GM19025 (cell line): ENCODE measurements at regions not wholly inside any gene's neighbourhood (a gene's known extent, or its start where the extent isn't known, plus 50 kb on each side); places are given as distances from the start of the nearest gene placed in this dataset.
"Not testable (repeated sequence)": the region's sequence is repeated elsewhere in the genome, so short reads cannot be mapped to it uniquely, and the experiment has no call there.

Experiments used
- ATAC-seq: cut with Tn5 transposase; IDR thresholded peaks from one replicate; pipeline ENCODE4 v1.9.1; 2021; ENCODE audit warnings: mild to moderate bottlenecking, low read depth, moderate library complexity; ENCODE audit not compliant: unreplicated experiment

DNA sequence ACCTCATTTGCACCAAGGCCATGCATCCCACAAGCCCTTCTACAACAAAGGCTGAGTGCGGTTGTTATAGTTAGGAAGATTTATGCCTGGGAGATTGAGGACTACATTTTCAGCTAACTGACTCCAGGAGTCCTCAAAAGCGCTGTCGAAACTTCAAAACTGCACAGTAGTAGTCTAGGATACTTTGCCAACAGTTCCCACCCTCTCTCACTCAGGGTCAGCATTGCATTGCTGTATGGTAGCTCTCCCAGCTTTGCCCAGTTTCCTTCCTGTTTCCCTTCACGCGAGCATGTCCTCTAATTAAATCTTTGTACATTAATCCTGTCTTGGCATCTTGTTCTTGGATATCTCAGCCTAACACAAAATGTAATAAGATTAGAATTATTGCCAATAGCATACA is 420.6 kb upstream of the UBE2E3 start:
- ATAC-seq: no peak

DNA sequence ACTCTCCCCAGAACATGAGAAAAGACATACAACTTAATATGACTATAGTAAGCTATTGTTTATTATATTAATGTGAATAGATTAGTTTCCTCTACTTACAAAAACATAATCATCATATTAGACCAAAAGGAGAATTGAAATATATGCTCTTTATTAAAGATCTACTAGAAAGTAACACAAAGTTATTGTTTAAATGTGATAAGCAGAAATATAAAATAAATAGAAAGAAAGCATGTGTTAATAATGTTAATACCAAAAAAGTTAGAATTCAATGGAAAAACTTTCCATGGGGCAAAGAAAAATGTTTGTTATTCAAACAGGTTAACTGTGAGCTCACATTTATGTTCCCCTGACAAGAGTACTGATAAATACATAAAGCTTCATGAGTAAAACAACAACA is 421.4 kb upstream of the UBE2E3 start:
- ATAC-seq: no peak

DNA sequence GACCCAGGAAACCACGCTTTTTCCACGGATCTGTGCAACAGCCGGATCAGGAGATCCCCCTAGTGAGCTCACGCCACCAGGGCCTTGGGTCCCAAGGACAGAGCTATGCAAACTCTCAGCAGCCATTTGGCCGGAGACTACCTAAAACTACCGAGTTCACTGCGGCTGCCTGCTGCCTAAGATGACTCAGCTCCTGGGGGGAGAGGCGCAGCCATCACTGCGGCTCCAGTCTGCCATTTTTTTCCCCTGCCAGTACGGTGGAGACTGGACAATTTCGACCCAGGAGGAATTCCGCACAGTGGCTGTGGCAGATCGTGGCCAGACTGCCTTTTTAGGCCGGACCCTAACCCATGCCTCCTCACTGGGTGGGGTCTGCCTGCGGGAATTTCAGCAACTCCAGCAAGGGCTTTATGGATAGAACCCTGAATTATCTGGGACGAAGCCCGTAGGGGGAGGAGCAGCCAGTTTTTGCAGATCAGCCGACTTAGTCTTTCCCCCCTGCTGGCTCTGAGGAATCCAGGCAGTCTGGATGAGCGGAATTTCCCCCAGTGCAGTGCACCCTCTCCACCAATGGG is 424.9 kb upstream of the UBE2E3 start:
- no peak for ATAC-seq

DNA sequence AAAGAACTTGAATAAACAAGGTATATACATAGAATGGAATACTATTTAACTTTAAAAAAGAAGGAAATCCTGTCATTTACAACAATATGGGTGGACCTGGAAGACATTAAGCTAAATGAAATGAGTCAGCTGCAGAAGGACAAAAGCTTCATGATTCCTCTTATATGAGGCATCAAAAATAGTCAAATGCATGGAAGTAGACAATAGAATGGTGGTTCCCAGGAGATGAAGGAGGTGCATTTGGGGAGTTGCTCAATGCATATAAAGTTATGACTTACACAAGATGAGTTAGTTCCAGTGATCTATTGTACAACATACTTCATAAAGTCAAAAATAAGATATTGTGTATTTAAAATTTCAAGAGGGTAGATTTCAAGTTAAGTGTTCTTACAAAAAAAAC is 426.1 kb upstream of the UBE2E3 start:
- no peak for ATAC-seq

DNA sequence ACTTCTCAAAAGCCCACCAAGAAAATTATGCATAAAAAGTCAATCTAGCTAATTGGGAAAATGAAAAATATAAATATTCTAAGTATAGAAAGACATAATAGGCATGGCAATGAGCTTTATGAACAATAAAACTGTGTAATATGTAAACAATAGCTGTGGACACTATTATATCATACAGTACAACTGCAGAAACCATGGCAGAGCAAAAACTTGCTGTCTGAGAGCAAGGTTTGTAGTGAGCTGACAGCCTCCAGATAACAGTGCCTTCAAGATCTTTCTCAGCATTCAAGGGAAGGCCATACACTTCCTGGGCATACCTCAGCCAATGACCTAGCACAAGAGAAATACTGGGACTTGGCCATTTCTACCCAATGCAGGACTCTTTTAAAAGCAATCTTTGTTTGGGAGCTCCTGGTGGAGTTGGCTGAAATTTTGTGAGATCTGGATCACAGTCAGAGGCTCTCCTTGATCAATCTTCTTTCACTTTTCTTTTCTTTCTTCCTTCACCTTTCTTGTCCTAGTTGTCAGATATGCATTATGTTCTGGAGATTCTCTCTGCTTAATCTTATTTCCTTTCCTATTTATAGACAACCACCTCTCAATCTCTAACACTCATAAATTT is 427.2 kb upstream of the UBE2E3 start:
- ATAC-seq: no peak

DNA sequence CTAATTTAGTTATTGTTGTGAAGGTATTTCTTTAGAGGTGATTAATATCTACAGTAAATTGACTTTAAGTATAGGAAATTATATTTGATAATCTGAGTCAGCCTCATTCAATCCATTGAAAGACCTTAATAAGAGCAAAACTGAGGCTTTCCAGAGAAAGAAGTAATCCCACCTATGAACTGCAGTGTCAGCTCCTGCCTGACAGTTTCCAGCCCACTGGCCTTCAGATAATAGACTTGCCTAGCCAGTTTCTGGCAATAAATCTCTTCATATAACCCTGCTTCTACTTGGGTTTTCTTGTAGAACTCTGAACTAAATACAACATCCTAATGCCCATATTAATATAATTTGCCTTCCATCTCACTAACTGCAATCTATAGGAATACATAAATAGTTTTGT is 437.9 kb upstream of the UBE2E3 start:
- no peak for ATAC-seq

DNA sequence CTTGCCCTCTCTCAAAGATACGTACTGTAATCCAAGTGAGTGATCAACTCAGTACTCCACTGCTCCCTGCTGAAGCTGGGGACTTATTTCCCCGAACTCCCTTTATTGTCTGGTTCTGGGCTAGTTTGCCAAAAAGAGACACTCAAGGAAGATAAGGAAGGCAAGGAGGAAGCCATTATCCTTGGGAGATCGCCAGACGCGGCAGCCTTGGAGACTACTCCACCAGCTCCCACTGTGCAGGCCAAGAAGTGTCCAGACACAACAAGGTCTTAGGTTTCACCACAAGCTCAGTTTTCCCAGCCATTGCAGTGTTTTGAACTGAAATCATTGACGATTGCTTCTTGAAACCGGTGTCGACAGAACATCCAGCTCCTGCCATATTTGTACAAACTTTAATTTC is 439.6 kb upstream of the UBE2E3 start:
- ATAC-seq: no peak

DNA sequence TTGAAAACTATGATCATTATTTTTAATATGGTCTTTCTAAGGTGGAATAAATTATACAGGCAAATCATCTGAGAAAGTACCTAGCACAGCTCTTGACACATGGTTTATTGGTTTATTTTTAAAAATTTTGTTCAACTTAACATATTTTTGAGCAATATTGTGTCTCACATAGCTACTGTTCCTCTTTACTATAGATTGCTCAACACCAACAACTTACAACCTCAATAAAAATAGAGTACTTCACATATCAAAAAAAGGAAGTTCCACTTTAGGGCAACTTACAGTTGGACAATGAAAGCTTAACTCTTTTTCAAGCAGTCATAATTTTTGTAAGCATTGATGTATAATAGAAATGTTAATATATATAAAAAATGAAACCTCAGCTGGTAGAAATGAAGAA is 440.9 kb upstream of the UBE2E3 start:
- ATAC-seq: no peak

DNA sequence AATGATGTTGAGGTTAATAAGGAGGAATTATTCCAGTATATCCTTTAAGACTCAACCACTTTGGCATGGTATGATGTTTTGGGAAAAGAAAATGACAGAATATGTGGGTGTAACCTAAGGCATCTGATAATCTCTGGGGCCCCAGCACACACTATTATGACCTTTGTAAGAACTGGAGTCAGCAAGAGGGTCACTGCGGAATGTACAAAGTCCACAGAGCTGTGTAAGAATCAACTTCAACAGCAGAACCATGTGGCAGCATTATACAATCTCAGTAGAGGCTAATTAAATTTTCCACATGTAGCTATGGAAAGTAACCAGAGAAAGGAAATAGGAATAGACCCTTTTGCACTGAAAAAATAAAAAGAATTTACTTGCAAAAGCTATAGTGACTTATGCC is 445.1 kb upstream of the UBE2E3 start:
- ATAC-seq: no peak

DNA sequence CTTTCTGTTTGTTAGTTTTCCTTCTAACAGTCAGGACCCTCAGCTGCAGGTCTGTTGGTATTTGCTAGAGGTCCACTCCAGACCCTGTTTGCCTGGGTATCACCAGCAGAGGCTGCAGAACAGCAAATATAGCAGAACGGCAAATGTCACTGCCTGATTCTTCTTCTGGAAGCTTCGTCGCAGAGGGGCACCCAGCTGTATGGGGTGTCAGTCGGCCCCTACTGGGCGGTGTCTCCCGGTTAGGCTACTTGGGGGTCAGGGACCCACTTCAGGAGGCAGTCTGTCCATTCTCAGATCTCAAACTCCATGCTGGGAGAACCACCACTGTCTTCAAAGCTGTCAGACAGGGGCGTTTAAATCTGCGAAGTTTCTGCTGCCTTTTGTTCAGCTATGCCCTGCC is 448.6 kb upstream of the UBE2E3 start:
- ATAC-seq: not testable (repeated sequence)

DNA sequence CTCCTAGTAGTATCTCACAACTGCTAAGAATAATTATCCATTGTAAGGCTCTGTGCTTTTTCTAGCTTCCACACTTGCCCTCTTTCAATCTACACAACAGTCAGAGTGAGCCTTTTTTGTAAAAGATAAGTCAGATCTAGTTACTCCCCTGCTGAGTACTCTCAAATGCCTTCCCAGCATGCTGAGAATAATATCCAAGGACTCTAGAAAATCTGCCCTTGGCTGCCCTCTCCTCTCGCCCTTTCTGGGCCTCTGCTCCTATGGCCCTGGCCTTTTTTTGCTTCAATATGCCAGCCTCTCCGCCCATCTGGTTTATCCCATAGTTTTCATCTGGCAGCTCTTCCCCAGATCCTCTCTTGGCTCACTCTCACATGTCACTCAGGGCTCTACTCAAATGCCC is 455.9 kb upstream of the UBE2E3 start:
- no peak for ATAC-seq

DNA sequence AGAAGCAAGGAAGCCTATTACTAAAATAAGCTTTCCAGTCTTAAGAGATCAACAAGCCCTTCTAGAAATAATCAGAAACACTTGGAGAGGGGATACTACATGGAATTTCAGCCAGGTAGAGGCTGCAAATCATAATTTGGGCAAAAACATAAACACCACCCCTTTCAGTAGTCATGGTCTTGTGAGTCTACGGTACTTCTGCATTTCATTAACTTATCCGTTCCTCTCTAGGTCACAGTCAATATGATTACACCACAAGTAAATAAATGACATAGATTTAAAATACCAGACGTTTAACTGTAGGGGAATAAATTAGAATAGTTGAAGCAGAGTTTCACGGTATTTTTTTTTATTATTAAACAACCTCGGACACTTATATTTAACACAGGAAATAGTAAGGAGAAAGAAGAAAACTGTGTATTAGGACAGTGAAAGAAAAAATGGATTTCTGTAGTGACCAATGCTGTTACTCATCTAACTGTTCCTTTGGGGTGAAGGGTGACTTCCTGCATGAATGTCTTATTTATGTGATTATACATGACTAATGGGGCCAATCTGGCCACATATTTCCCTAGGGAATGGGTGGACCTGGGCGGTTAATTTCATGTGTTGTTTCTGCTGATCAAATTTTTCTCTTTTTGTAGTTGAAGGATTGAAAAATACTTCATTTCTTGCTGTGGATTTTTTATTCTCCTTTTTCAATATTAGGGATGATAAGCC is 456.6 kb upstream of the UBE2E3 start:
- ATAC-seq: no peak

DNA sequence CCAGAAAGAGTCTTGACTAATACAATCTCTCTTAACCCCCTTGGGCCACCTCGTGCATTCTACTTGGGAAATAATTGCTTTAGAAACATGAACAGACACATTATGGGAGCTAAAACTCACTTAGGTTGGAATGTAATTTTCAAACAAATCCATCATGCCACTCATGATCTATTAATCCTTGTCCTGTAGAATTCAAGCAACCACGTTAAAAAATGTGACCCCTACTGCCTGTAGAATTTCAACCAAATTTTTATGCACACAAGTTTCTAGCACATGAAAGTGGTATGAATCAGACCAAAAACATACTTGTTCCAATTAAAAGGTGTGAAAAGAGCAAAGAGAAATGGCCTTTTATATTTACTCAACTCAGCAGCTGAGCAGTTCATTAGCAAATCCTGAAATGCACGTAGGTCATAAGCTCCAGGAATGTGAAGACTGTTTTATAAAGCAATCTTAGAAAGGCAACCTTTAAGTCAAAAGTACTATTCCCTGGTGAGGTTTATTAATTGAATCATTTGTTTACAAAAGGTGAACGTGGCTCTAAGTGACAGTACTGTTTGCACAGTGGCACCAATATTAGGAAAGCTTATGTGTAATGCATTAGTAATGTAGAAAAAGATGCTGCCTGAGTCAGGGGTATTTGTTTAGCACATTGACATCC is 459.4 kb upstream of the UBE2E3 start:
- ATAC-seq: no peak

DNA sequence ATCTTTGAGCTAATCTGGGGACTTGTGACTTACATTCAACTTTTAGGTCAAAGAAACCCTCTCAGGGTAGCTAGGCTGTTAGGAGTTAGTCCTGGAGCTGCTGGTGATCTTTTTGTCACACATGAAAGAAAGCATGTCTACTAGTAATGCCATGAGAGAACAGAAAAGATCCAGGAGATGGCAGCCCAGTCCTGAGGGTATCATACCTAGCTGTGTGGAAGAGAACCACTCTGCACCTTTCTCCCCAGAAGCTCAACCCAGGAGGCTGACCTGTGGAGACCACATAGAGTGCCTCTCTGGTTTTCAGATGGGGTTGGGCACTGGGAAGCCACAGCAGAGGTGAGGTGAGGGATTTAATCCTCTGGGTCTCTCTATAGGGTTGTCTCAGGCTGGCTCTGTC is 460.2 kb upstream of the UBE2E3 start:
- ATAC-seq: no peak

DNA sequence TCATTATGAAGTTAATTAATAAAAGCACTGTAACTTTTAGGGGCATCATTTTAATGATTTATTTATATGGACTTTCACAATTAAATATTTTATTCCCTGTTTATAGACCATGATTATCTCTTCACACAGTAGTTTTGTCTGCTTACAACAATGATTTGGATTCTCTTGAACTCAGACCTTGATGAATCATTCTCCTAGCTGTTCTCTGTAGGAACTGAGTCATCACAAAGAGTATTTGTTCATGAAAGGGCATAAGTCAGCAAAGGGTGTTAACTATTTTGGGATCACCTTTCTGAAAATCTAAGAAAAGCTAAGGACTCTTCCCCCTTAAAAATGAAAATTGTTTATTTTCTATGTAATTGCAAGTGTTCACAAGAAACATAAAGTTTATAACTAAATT is 461.1 kb upstream of the UBE2E3 start:
- ATAC-seq: no peak

DNA sequence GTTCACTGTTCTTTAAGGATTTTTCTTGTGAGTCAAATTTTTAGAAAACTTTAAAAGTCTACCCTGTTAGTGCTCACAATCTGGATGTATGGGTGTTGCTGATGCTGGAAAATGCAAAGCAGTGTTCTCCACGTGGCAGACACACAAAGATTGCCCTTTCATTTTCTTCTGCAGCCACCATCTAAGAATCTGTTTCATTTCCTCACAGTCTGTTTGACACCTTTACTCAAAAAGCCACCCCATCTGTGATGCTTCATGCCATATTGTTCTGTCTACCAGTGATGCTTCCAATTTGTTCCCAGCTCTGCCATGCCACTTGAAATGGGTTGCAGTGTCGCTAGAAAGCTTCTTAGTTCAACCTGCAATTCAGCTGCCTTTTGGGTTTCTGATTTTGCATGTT is 464.2 kb upstream of the UBE2E3 start:
- peak; percentile 68 for ATAC-seq

DNA sequence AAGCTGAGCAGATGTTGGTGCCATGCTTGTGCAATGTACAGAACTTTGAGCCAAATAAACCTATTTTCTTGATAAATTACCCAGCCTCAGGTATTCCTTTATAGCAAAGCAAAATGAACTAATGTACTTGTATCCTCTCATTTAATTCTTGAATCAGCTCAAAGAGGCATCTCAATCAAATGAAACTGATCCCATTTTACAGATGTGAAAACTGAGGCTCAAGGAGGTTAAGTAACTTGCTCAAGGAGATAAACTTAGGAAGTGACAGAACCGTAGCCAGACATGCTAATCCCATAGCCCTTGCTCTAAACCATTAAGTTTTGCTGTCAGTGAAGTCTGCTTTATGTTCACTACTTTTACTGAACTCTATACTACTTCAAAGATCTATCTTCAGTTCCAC is 467.0 kb upstream of the UBE2E3 start:
- ATAC-seq: no peak

DNA sequence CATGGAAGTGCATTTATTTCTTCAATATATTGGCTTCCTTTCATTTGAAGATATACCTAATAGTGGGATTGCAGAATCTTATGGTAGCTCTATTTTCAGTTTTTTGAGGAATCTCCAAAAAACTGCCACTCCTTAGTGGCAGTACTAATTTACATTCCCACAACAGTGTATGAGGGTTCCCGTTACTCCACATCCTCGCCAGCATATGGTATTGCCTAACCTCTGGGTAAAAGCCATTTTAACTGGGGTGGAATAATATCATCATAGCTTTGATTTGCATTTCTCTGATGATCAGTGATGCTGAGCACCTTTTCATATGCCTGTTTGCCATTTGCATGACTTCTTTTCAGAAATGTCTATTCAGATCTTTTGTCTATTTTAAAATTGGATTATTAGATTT is 471.9 kb upstream of the UBE2E3 start:
- no peak for ATAC-seq

DNA sequence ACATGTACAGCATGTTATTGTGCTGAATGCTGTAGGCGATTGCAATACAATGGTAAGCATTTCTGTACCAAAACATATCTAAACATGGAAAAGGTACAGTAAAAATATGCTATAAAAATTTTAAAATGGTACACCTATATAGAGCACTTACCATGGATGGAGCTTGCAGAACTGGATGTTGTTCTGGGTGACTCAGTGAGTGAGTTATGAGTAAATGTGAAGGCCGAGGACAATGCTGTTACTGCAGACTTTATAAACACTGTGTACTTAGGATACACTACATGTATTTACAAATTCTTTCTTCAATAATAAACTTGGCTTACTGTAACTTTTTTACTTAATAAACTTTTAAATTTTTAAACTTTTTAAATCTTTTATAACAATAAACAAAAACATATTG is 473.4 kb upstream of the UBE2E3 start:
- no peak for ATAC-seq

DNA sequence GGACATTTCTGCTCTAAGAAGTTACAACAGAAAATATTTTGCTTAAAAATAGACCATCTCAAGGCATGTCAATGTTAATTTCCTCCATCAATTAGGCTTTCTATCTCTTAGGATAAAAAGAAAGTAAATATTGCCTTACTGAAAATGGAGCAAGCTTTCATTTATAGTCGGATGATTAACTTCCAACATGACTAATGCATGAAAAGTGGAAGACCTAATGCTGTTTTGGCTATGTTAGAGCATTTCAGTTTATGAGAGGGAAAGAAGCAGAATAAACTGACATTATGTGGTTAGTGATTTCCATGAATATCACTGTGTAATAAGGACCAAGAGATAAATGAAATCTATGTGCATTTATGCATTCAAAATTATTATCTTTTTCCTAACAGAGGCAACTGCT is 475.2 kb upstream of the UBE2E3 start:
- no peak for ATAC-seq

DNA sequence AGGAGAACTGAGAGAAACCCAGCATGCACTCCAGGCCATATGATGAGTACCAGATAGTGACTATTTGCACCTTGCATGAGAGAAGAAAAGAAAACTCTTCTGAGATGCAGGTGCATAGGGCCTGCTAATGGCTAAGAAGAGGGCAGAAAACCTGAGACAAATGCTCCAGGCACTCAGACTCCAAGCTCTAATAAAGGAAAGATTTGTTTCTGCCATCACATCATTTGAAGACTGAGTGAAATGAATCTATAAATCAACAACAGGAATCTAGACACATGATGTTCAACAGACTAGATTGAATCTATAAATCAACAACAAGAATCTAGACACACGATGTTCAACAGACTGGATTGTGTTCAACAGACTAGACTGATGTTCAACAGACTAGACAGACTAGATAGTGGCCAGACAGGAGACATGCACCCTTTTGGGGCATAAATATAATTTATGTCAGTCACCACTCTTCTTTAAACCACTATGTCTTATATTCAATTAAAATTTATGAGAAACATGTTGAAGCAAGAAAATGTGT is 482.7 kb upstream of the UBE2E3 start:
- no peak for ATAC-seq
